SU-DHL-6 (cell line): ENCODE measurements at regions not wholly inside any gene's neighbourhood (a gene's known extent, or its start where the extent isn't known, plus 50 kb on each side); places are given as distances from the start of the nearest gene placed in this dataset.

Experiments used
- H2AFZ ChIP-seq: fragments of 200-600 bp; sonication (generic); 2 replicates; pipeline ENCODE4 v1.6.1; 2014; ENCODE audit warnings: low read depth, mild to moderate bottlenecking, moderate library complexity, mixed read lengths, antibody characterized with exemption, low read length; ENCODE audit not compliant: severe bottlenecking
- H3F3A ChIP-seq: fragments of 200-600 bp; shearing (Covaris generic); 2 replicates; pipeline ENCODE4 v1.6.0; 2016; ENCODE audit warnings: antibody characterized with exemption, mild to moderate bottlenecking; ENCODE audit not compliant: insufficient read depth
- H3K27ac ChIP-seq: fragments of 200-600 bp; sonication (generic); 2 replicates; pipeline ENCODE4 v1.5.1; 2016; ENCODE audit warnings: low read depth, mild to moderate bottlenecking, low read length, moderate library complexity, mixed read lengths
- H3K27me3 ChIP-seq: fragments of 200-600 bp; sonication (generic), shearing (Covaris generic); 2 replicates; pipeline ENCODE4 v1.6.0; 2014; ENCODE audit warnings: mild to moderate bottlenecking, low read length
- H3K36me3 ChIP-seq: fragments of 200-600 bp; sonication (generic); 2 replicates; pipeline ENCODE4 v1.6.1; 2014; ENCODE audit warnings: mild to moderate bottlenecking, low read length, mixed read lengths
- H3K4me2 ChIP-seq: fragments of 300-600, 200-600 bp; shearing (Covaris generic), sonication (generic); 2 replicates; pipeline ENCODE4 v1.6.0; 2014; ENCODE audit warnings: low read length, low read depth, mild to moderate bottlenecking; ENCODE audit not compliant: poor library complexity, severe bottlenecking
- H3K4me3 ChIP-seq: fragments of 200-600 bp; sonication (generic); 2 replicates; pipeline ENCODE4 v1.5.1; 2014; ENCODE audit warnings: antibody characterized with exemption, low read length, mild to moderate bottlenecking, mixed read lengths; ENCODE audit not compliant: insufficient read depth, poor library complexity, severe bottlenecking
- H3K79me2 ChIP-seq: fragments of 200-600 bp; sonication (generic); 2 replicates; pipeline ENCODE4 v1.6.1; 2014; ENCODE audit warnings: mild to moderate bottlenecking, low read length, moderate library complexity; ENCODE audit not compliant: insufficient read depth
- H3K9ac ChIP-seq: fragments of 200-600 bp; sonication (generic); 2 replicates; pipeline ENCODE4 v1.7.0; 2014; ENCODE audit warnings: mild to moderate bottlenecking, low read length
- H3K9me2 ChIP-seq: fragments of 200-600 bp; sonication (generic); replicated peaks from 2 replicates; pipeline ENCODE4 v1.6.1; 2014; ENCODE audit warnings: low read length; ENCODE audit not compliant: insufficient read depth
- H3K9me3 ChIP-seq: fragments of 200-600 bp; sonication (generic); 2 replicates; pipeline ENCODE4 v1.6.1; 2014; ENCODE audit warnings: low read length, mixed read lengths; ENCODE audit not compliant: insufficient read depth
- H4K20me1 ChIP-seq: fragments of 200-600 bp; sonication (generic); 2 replicates; pipeline ENCODE4 v1.6.1; 2014; ENCODE audit warnings: low read depth, mild to moderate bottlenecking, antibody characterized with exemption, low read length, moderate library complexity, mixed read lengths
- EZH2phosphoT487 ChIP-seq: fragments of 200-600 bp; sonication (generic), shearing (Covaris generic); conservative IDR thresholded peaks from 2 replicates; pipeline ENCODE4 v1.6.1; 2018; ENCODE audit warnings: mild to moderate bottlenecking, antibody characterized with exemption, low read length, moderate library complexity, mixed read lengths
- TF ChIP-seq, protein P1 (sequence below): fragments of 200-600 bp; sonication (generic); IDR thresholded peaks from one replicate; pipeline ENCODE4 v1.5.1; 2017; ENCODE audit warnings: antibody characterized with exemption, mild to moderate bottlenecking, low read length, moderate library complexity; ENCODE audit not compliant: insufficient read depth, poor library complexity, severe bottlenecking

- Histone ChIP-seq H3K4me3 (no peak overlapping the region), H3K27ac (no peak overlapping the region), H3F3A (no peaks in the 10 kb centered on the region), H3K79me2 (no peaks in the 10 kb centered on the region), H2AFZ (no peak overlapping the region), H3K27me3 (no peaks in the 10 kb centered on the region), H3K4me2 (no peak overlapping the region), H4K20me1 (no peaks in the 10 kb centered on the region), H3K9me3 (no peaks in the 10 kb centered on the region), H3K9me2 (no peaks in the 10 kb centered on the region), H3K9ac (no peak overlapping the region), H3K36me3 (no peaks in the 10 kb centered on the region)
- TF ChIP-seq EZH2phosphoT487 = no peak
- TF ChIP-seq, protein P1, sequence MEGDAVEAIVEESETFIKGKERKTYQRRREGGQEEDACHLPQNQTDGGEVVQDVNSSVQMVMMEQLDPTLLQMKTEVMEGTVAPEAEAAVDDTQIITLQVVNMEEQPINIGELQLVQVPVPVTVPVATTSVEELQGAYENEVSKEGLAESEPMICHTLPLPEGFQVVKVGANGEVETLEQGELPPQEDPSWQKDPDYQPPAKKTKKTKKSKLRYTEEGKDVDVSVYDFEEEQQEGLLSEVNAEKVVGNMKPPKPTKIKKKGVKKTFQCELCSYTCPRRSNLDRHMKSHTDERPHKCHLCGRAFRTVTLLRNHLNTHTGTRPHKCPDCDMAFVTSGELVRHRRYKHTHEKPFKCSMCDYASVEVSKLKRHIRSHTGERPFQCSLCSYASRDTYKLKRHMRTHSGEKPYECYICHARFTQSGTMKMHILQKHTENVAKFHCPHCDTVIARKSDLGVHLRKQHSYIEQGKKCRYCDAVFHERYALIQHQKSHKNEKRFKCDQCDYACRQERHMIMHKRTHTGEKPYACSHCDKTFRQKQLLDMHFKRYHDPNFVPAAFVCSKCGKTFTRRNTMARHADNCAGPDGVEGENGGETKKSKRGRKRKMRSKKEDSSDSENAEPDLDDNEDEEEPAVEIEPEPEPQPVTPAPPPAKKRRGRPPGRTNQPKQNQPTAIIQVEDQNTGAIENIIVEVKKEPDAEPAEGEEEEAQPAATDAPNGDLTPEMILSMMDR = no peak
Measured at GRCh38 chr5:10894445-10895054, 133.5 kb upstream of the DAP start.

- no peaks in the 10 kb centered on the region for H3F3A ChIP-seq
Measured at GRCh38 chr5:10892911-10893215, 131.8 kb upstream of the DAP start.

GRCh38 chr5:10892147-10892910, 131.3 kb upstream of the DAP start:
- Histone ChIP-seq H3K4me3 (no peak overlapping the region), H3K27me3 (no peaks in the 10 kb centered on the region), H4K20me1 (no peaks in the 10 kb centered on the region), H3K79me2 (no peaks in the 10 kb centered on the region), H3K9me2 (0 out of 2 replicates have a peak, but pooled peaks cover 3% of the 10 kb centered on the region), H3K27ac (no peak overlapping the region), H3K36me3 (no peaks in the 10 kb centered on the region), H3K4me2 (no peak overlapping the region), H2AFZ (no peak overlapping the region), H3F3A (no peaks in the 10 kb centered on the region), H3K9ac (no peak overlapping the region), H3K9me3 (no peaks in the 10 kb centered on the region)
- TF ChIP-seq EZH2phosphoT487 = no peak
- TF ChIP-seq, protein P1 = no peak

More at GRCh38 chr5:10892911-10893215, 131.8 kb upstream of the DAP start:
- no peak overlapping the region for H3K4me3 ChIP-seq
- no peak overlapping the region for H3K9ac ChIP-seq
- no peak overlapping the region for H3K4me2 ChIP-seq
- 0 out of 2 replicates have a peak, but pooled peaks cover 2% of the 10 kb centered on the region for H3K9me2 ChIP-seq
- H3K27ac ChIP-seq = no peak overlapping the region
- TF ChIP-seq EZH2phosphoT487 = no peak
- TF ChIP-seq, protein P1 = no peak
- H4K20me1 ChIP-seq = no peaks in the 10 kb centered on the region
- H2AFZ ChIP-seq = no peak overlapping the region
- no peaks in the 10 kb centered on the region for H3K9me3 ChIP-seq
- H3K27me3 ChIP-seq = no peaks in the 10 kb centered on the region
- H3K36me3 ChIP-seq = no peaks in the 10 kb centered on the region
- no peaks in the 10 kb centered on the region for H3K79me2 ChIP-seq
